ENCODE measurements at regions not wholly inside any gene's neighbourhood (a gene's known extent, or its start where the extent isn't known, plus 50 kb on each side); places are given as distances from the start of the nearest gene placed in this dataset.

DNA sequence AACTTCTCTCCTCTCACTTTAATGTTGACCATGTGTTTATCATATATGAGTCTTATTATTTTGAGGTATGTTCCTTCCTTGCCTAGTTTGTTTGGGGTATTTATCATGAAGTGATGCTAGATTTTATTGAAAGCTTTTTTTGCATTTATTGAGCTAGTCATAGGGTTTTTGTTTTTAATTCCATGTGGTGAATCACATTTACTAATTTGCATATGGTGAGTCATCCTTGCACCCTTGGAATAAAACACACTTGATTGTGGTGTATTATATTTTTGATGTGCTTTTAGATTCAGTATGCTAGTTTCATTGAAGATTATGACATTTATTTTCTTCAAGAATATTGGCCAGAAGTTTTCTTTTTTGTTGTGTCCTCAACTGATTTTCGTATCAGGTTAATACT, 464.6 kb downstream of the PCDH18 start:
- DNase-seq (ENCODE audit: low spot score), result no peak

DNA sequence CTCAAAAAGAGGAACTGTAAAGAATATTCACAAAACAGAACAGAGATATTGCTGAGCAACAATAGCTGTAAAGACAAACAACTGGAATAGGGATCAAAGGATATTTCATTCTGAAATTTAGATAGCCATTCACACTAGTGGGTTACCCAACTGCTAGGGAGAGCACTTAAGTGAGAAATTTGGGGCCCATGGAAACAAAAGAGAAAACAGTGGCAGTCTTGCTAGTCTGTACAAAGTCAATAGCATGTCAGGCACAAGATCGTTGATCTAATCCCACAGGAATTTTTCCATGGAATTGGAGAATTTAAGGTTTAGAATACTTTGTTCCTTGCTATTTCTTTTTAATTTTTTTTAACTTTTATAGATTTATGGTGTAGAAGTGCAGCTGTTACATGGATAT, 467.0 kb downstream of the PCDH18 start:
- DNase-seq (ENCODE audit: low spot score), result no peak

DNA sequence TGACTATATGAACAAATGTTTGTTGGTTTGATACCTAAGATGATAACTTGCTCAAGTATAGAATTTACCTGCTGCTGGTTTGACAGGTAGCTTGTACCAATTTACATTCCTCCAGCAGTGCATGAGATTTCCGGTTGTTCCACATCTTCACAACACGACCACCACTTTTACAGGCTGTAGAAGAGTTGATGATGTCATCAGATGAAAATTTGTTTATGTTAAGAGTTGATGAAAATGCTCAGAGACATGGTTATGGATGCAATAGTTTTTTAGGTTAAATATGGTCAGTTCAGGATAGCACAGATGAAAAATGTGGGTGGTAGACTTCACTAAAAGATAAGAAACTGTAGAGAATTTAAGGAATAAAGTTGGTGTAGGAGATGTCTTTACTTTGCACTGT, 468.3 kb downstream of the PCDH18 start:
- no peak for DNase-seq (ENCODE audit: low spot score)

DNA sequence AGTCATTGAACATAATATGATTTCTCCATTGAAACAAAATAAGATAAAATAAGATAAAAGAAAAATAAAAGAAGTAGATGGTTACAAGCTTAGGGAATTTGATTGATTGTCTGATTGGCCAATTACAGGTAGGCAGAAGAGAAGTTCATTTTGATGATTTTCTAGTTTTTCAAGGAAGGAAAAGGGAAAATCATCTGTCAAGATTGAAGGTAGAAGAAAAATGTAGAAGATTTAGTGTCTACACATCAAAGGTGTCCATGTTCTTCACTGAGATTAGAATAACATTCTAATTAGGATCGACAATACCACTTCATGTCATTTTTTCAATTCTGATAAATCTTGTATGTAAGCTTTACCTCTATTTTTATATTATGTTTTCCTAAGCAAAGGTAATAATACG, 489.1 kb downstream of the PCDH18 start:
- DNase-seq (ENCODE audit: low spot score), result no peak

DNA sequence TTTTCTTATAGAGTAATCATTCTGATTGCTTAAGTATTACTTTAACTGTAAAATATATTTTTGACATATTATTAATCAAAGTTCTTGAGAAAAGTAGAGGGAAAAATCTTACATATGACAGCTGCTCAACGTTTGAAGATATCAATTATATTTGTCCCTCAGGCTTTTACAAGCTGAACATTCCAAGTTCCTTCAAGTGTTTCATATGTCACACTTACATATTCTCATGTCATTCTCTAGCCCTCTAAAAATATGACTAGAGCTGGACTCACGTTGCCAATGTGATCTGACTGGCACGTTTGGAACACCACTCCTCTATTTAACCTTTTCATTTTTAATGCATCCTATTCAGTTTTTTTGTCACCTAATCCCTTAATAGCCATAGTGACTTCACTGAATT, 492.9 kb downstream of the PCDH18 start:
- no peak for DNase-seq (ENCODE audit: low spot score)

DNA sequence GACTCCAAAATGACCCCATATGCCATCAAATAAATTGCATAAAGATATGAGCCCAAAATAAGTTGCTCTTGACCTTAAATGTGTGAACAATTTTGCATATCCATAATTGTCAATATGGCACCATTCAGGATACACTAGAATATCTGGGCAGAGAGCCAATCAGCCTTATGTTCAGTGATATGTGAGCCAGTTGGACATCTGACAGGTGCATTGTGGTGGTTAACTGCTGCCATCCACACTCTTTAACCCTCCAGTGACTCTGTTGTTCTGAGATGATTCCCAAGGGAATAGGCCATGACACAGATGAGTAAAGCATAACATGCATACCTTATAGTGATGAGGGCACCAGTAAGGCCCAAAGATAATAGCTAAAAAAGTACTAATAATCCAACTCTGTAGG, 500.1 kb downstream of the PCDH18 start:
- no peak for DNase-seq (ENCODE audit: low spot score)

DNA sequence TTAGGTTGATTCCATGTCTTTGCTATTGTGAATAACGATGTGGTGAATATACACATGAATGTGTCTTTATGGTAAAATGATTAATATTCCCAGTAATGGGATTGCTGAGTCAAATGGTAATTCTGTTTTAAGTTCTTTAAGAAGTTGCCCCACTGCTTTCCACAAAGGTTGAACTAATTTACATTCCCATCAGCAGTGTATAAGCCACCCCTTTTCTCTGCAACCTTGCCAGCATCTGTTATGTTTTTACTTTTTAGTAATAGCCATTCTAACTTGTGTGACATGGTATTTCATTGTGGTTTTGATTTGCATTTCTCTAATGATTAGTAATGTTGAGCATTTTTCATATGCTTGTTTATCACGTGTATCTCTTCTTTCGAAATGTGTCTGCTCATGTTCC, 503.3 kb downstream of the PCDH18 start:
- no peak for DNase-seq (ENCODE audit: low spot score)

DNA sequence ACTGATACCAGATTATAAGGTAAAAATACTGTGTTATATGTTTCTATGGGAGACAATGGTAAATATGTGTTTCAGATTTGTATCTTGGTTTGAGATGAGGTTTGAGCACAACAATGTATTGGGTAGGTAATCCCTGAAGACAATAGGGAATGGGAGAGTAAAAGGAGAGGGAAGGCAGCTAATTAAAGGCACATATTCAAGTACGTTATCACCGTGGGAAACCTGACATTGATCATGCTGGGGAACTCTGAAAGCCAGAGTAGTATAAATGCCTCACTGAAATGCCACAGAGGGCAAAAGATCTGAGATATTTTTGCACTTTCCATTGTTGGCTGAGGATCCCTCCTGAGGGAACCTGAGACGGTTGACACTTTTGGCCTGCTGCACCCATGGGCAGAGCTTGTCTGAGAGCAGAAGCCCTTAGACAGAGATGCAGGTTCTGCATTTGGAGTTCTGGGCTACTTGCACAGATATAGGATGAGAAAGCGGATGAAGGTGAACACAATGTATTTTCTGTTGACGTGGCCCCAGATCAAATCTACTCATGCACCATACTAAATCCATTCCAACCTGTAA, 506.7 kb downstream of the PCDH18 start:
- DNase-seq (ENCODE audit: low spot score), result no peak

DNA sequence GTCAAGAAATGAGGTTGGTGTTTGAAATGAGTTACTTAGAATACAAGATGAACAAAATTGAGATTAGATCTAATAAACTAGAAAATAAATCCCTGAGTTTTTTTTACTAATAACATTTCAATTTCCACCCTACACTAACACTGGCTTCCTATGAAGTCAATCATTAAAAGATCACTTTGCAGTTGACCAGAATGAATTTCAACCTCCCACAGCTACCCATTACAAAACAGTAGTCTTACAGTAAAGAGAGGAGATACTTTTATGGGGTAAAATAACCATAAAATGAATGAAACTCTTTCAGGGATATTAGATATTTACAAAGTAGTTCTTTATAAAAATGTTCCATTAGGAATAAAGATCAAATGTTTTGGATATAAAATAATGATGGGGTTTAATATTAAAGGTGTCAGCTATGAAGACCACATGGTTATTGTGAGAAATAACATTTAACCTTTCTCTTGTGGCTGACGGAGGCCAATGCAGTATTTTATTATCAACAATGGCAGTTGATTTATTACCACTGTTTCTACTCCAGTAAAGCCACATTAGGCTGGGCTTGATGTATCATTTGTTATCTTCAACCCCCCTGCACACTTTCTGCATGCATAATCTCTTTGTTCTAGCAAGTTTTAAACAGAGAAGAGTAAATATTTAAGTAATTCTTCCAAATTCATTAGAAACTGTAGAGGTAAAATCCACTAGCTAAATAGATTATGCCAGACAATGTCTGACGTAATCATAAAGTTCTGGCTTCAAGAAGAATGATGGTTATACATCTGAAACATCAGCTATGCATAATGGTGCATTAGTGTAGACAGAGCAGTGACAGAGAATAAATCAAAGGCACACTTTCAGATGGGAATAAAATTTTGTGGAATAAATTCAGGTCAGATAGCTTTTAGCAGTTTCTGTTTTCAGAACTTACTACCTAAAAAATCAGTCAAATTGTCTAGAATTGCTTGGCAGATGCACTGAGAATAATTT, 516.6 kb downstream of the PCDH18 start:
- no peak for DNase-seq (ENCODE audit: low spot score)

DNA sequence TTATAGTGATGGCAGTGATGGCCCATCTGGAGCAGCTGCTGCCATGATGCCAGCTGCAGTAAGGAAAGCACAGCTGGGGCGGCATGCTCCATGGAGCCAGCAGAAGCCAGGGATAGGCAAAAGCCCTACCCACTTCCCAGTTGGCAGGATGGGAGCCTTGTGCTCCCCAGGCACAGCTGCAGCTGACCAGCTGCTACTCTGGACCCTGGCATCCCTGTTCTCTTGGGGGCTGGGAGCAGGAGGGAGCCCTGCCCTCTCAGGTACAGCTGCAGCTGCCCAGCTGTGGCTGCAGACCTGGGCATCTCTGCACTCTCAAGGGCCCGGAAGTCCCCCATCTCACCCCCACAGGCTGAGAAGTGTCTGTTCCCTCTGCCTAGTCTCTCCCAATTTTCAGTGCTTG, 531.9 kb downstream of the PCDH18 start:
- DNase-seq (ENCODE audit: low spot score), result no peak

DNA sequence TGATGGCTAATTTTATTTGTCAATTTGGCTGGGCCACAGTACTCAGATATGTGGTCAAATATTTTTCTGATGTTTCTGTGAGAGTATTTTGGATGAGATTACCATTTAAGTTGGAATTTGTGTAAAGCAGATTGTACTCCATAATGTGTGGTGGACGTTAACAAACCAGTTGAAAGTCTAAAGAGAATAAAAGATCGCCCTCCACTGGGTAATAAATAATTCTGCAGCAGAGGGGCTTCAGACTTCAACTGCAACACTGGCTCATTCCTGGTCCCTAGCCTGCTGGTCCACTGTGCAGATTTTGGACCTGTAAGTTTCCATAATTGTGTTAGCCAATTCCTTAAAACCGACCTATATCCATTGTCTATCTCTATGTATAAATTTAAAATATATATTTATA, 540.3 kb downstream of the PCDH18 start:
- no peak for DNase-seq (ENCODE audit: low spot score)

DNA sequence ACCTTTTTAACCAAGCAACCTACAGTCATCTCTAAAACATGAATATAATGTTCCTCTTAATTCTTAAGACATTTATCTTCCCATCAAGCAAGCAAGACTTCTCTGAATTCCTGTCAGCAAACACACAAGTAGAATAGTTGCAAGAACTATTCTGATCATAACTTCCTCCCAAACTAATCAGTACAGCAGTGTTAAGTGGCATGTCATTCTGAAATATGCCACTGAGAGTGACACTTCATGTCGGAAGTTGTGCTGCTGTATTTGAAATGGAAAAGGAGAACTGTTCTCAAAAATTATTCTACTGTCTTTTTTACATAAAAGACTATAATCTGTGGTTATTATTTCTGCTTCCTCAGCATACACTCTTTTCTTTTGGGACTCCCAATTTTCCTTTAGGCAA, 546.6 kb downstream of the PCDH18 start:
- peak; percentile 55 for DNase-seq (ENCODE audit: low spot score)

DNA sequence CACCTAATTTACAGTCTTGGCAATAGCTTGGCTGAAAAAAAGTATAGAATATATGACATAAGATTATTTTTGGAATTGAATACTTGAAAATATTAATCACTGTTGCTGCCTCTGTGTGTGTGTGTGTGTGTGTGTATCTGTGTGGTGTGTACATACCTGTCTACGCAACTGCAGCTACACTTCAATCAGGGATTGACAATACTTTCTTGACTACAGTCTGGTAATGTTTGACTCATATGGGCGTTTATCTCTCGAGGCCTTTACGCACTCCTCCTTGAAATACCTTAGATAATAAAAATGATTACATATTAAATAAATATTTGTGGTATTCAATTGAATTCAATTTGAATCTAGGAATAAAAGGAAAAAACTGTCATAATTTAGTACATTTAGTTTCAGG, 565.2 kb downstream of the PCDH18 start:
- DNase-seq (ENCODE audit: low spot score), result no peak

DNA sequence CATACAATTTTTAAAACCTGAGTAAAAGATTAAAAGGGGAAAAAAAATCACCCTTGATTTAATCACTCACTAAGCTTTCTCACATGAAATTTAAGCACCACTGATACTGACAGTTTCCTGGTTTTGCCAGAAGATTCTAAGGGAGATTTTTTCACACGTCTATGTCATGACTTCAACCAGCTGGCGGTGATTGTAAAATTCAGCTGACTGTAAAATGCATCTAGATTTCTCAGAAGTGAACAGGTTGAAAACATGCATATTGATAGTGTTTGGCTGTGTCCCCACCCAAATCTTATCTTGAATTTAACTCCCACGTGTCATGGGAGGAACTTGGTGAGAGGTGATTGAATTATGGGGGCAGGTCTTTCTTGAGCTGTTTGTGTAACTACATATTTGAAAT, 566.8 kb downstream of the PCDH18 start:
- DNase-seq (ENCODE audit: low spot score), result no peak

DNA sequence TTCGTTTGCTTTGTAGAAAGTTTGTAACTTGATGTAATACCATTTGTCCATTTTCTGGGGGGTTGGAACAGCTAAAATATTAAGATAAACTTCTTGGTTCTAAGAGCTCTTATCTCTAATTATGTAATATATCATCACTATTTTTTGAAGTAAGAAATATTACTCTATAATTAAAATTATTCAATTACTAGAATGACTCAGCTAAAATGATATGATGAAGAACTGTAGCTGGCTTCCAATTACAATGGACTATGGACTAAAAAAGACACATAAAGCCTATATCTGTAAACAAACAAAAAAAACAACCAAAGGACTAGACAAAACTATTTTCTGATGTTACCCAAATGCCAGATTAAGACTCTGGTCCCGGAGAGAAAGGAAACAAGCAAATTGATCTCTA, 569.4 kb downstream of the PCDH18 start:
- DNase-seq (ENCODE audit: low spot score), result no peak

DNA sequence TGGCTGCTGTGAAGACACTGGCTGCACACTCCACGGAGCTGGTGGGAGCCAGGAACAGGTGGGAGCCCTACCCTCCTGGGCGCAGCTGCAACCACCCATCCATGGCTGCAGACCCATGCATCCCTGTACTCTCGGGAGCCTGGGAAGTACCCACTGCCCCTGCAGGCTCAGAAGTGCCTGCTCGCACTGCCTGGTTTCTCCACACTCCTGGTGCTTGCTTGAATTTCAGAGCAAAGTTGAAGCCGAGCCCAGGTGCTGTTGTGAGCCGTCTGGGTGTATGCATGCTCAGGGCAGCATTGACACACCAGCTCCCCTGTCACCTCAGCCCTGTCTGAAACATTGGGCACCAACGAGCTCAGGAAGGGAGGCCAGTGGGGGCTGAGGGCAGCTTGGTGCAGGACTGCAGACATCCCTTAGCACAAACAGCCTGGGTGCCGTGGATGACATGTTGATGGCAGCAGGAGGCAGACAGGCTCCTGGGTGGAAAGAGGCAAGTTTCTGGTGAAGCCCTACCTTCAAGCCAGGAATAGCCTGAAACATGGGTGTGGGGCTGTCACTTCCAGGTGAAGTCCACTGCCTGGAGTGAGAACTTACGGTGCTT, 585.9 kb downstream of the PCDH18 start:
- DNase-seq (ENCODE audit: low spot score), result no peak

DNA sequence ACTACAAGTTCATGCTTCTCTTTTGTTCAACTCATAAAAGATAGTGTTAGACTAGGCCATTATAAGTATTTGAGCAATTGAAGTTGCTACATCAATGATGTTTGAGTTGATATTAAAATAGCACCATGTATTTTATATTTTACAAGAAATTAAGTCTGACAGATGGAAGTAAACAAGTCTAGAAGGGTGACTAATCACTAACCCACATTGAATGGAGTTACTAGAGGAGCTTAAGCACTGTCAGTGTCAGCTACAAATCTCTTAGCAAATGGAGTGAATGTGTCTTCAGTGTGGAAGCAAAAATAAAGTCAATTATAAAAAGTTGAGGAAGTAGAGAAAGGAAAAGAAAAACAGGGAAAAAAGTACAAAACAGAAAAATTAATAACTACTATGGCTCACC, 592.5 kb downstream of the PCDH18 start:
- DNase-seq (ENCODE audit: low spot score), result no peak

DNA sequence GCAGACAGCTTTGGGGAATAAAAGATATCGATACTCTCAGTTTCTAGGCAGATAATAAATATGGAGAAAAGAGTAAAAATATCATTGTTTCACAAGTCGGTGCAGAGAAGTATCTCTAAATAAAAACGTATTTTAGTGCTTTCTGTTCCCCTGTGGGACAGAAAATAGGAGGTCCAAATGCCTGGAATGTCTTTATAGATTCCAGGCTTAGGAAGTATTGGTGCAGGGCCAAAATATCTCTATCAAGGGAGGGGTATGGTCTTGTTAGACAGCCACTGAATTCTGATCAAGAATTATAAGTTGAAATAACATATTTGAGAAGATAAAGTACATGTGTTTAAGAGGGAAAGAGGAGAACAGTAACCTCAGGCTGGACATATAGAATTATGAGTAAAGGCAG, 596.4 kb downstream of the PCDH18 start:
- DNase-seq (ENCODE audit: low spot score), result no peak

DNA sequence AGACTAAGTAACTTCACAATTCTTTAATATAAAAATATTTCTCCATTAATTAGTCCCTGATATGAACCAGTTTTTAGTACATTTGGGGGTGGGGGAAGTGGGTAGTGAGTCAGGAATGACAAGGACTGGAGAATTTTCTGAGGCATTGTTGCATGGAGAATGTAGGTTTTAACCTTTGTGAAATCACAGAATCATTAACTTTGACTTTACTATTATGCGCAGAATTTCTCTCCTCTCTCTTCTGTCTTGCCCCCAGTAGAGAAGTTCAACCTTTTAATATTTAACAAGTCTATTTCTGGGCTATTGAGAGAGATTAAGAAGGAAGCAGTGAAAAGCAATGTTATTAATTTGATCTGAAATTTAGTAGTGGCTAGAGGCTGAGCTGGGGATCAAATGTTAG, 597.0 kb downstream of the PCDH18 start:
- no peak for DNase-seq (ENCODE audit: low spot score)

DNA sequence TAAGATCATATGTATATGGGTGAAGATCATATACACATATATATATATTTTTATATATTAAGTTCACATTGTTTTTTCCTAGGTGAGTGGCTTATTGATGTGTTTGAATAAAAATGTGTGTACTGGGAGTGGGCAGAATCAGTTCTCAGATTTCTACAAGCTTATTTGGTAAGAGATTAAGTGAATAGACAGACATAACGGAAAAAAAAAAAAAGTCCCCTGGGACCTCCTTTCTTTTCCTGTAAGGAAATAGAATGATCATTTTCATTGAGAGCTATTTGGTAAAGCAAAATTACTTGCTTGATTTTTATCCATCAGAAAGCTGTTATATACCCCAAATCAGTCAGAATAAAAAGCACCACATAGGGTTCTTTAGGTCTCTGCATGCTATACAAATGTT, 597.7 kb downstream of the PCDH18 start:
- DNase-seq (ENCODE audit: low spot score), result no peak

DNA sequence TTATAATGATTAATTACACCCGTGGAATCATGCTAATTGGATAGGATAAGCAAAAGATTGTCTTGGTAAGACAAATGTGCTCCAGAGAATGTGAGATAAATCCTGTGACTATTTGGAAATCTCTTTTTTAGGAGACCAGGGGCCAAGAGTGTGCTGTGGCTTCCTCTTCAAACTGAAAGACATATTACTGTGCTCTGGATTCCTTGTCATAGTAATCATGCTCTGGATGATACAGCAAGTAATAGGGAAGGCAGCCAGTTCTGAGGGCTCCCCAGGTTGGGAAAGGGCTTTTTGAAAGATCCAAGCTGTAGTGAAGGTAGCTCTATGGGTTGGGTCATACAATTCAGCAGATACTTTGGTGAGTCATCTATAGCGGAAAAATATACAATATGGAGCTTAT, 600.5 kb downstream of the PCDH18 start:
- DNase-seq (ENCODE audit: low spot score), result no peak

DNA sequence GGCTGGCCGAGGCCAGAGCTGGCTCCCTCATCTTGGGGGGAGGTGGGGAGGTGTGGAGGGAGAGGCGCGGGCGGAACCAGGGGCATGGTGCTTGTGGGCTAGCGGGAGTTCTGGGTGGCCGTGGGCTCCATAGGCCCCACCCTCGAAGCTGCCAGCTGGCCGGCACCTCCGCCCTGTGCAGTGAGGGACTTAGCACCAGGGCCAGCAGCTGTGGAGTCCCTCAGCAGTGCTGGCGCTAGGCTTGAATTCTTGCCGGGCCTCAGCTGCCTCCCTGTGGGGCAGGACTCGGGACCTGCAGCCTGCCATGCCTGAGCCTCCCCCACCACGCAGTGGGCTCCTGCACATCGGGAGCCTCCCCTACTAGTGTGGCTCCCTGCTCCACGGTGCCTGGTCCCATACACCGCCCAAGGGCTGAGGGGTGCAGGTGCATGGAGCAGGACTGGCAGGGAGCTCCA, 603.3 kb downstream of the PCDH18 start:
- no peak for DNase-seq (ENCODE audit: low spot score)

DNA sequence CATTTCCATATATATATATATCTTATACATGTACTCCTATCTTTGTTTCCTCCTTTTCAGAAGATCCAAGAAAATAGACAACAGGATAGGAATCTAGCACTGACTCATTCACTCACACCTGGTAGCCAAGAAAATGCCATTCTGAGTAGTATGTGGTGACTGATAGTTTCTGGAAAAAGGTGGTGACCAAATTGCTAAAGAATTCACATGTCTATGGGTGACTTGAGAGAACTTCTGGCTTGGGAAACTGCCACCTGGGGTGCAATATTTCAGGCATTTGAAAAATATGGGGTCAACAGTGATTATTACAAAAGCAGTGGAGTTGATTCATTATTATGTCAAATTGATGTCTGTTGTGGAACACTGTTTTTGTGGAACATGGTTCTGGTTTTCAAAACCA, 605.1 kb downstream of the PCDH18 start:
- DNase-seq (ENCODE audit: low spot score), result no peak

Measured in putamen (tissue), 1 donor.